SK-N-SH treated with all-trans-retinoic acid at 6 μM for 48 hours (cell line): ENCODE measurements at regions not wholly inside any gene's neighbourhood (a gene's known extent, or its start where the extent isn't known, plus 50 kb on each side); places are given as distances from the start of the nearest gene placed in this dataset.

Experiments
- ATAC-seq: fragments of 200-7000 bp; cut with Tn5 transposase; 3 replicates; pipeline ENCODE4 v1.9.1; 2020; ENCODE audit warnings: mild to moderate bottlenecking, moderate library complexity
- ARNTL ChIP-seq: fragments of 450-650 bp; formaldehyde crosslinking; IDR thresholded peaks from 2 replicates; pipeline ENCODE4 v1.5.0; 2020; ENCODE audit warnings: low read depth, mild to moderate bottlenecking, moderate library complexity, borderline replicate concordance
- BACH2 ChIP-seq: fragments of 250-450 bp; sonication (Bioruptor Pico); IDR thresholded peaks from 2 replicates; pipeline ENCODE4 v1.9.0; 2021; ENCODE audit warnings: mild to moderate bottlenecking, borderline replicate concordance
- CSDC2 ChIP-seq: fragments of 250-450 bp; sonication (Bioruptor Pico); IDR thresholded peaks from 2 replicates; pipeline ENCODE4 v1.5.0; 2020; ENCODE audit warnings: mild to moderate bottlenecking, moderate library complexity
- CSRNP3 ChIP-seq: fragments of 250-450 bp; sonication (Bioruptor Pico); IDR thresholded peaks from 2 replicates; pipeline ENCODE4 v1.5.1; 2021; ENCODE audit warnings: mild to moderate bottlenecking, moderate library complexity
- GLIS3 ChIP-seq: fragments of 250-450 bp; sonication (Bioruptor Pico); IDR thresholded peaks from 2 replicates; pipeline ENCODE4 v1.5.0; 2020; ENCODE audit warnings: mild to moderate bottlenecking, moderate library complexity
- ISL1 ChIP-seq: fragments of 250-450 bp; sonication (Bioruptor Pico); IDR thresholded peaks from 2 replicates; pipeline ENCODE4 v2.1.2; 2022; ENCODE audit warnings: mild to moderate bottlenecking, moderate library complexity
- OSR1 ChIP-seq: fragments of 250-450 bp; sonication (Bioruptor Pico); IDR thresholded peaks from 2 replicates; pipeline ENCODE4 v1.8.0; 2022; ENCODE audit warnings: moderate library complexity, mild to moderate bottlenecking, inconsistent platforms
- PPARA ChIP-seq: fragments of 250-450 bp; sonication (Bioruptor Pico); IDR thresholded peaks from 2 replicates; pipeline ENCODE4 v1.5.0; 2020; ENCODE audit warnings: mild to moderate bottlenecking, borderline replicate concordance
- SNAI2 ChIP-seq: fragments of 250-450 bp; sonication (Bioruptor Pico); IDR thresholded peaks from 2 replicates; pipeline ENCODE4 v1.5.0; 2020; ENCODE audit warnings: mild to moderate bottlenecking, moderate library complexity
- ZC3H10 ChIP-seq: fragments of 250-450 bp; sonication (Bioruptor Pico); IDR thresholded peaks from 2 replicates; pipeline ENCODE4 v1.5.1; 2021; ENCODE audit warnings: mild to moderate bottlenecking, moderate library complexity
- ZFP3 ChIP-seq: fragments of 250-450 bp; sonication (Bioruptor Pico); IDR thresholded peaks from 2 replicates; pipeline ENCODE4 v1.5.0; 2020; ENCODE audit warnings: mild to moderate bottlenecking, moderate library complexity
- ZFP30 ChIP-seq: fragments of 450-650 bp; formaldehyde crosslinking; IDR thresholded peaks from 2 replicates; pipeline ENCODE4 v1.5.0; 2022; ENCODE audit warnings: mild to moderate bottlenecking, moderate library complexity
- ZNF70 ChIP-seq: fragments of 450-650 bp; formaldehyde crosslinking; IDR thresholded peaks from 2 replicates; pipeline ENCODE4 v1.5.0; 2020; ENCODE audit warnings: mild to moderate bottlenecking, moderate library complexity
- ZNF8 ChIP-seq: fragments of 450-650 bp; formaldehyde crosslinking; IDR thresholded peaks from 2 replicates; pipeline ENCODE4 v1.5.0; 2020; ENCODE audit warnings: mild to moderate bottlenecking, moderate library complexity
- TF ChIP-seq, protein P1 (sequence below): fragments of 250-450 bp; sonication (Bioruptor Pico); IDR thresholded peaks from 2 replicates; pipeline ENCODE4 v1.5.0; 2020; ENCODE audit warnings: mild to moderate bottlenecking, moderate library complexity
- TF ChIP-seq, protein P2 (sequence below): fragments of 250-450 bp; sonication (Bioruptor Pico); IDR thresholded peaks from 2 replicates; pipeline ENCODE4 v1.8.0; 2020; ENCODE audit warnings: mild to moderate bottlenecking, moderate library complexity, borderline replicate concordance
- TF ChIP-seq, protein P3 (sequence below): fragments of 250-450 bp; sonication (Bioruptor Pico); IDR thresholded peaks from 2 replicates; pipeline ENCODE4 v1.5.1; 2020; ENCODE audit warnings: low read depth, mild to moderate bottlenecking, moderate library complexity

- TF ChIP-seq CSRNP3 (CRISPR knock-in tag) (no peak), SNAI2 (CRISPR knock-in tag) (no peak), ZFP30 (CRISPR knock-in tag) (no peak)
- TF ChIP-seq, protein P1, sequence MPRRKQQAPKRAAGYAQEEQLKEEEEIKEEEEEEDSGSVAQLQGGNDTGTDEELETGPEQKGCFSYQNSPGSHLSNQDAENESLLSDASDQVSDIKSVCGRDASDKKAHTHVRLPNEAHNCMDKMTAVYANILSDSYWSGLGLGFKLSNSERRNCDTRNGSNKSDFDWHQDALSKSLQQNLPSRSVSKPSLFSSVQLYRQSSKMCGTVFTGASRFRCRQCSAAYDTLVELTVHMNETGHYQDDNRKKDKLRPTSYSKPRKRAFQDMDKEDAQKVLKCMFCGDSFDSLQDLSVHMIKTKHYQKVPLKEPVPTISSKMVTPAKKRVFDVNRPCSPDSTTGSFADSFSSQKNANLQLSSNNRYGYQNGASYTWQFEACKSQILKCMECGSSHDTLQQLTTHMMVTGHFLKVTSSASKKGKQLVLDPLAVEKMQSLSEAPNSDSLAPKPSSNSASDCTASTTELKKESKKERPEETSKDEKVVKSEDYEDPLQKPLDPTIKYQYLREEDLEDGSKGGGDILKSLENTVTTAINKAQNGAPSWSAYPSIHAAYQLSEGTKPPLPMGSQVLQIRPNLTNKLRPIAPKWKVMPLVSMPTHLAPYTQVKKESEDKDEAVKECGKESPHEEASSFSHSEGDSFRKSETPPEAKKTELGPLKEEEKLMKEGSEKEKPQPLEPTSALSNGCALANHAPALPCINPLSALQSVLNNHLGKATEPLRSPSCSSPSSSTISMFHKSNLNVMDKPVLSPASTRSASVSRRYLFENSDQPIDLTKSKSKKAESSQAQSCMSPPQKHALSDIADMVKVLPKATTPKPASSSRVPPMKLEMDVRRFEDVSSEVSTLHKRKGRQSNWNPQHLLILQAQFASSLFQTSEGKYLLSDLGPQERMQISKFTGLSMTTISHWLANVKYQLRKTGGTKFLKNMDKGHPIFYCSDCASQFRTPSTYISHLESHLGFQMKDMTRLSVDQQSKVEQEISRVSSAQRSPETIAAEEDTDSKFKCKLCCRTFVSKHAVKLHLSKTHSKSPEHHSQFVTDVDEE (CRISPR knock-in tag): no peak
- TF ChIP-seq, all 23 proteins: peak for 0
These were observed 133.3 kb upstream of the SMARCA2 start (continued) for GRCh38 chr9:1881708-1882295.

DNA sequence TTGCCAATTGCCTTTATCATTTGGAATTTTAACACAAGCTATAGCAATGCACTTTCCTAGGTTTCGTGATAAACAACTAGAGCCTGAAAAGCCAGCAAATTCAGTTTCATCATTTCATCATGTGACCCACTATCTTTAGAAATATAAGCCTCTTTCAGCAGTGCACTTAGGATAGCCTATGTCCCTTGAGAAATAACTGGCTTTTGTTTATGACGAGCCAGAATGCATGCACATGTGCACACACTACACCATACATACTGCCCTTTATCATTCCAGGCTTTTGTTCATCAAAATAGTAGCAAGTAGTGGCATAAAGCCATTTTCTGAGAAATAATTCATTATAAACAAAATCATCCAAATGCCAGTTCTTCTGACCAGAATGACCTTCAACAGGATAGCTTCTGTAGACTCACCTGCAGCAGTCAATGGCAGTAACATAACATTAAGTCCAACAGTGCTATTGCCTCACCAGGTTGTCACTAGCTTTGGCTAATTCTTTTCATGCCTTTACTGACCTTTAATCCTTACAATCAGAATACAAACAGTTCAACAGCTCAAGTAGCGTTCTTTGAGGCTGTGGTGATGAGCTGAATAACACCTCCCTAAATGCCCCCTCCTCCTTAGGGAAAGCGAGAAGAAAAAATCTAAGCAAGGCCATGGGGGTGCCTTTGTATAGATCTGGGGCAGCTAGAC is 132.3 kb upstream of the SMARCA2 start:
- ATAC-seq: no peak
- TF ChIP-seq CSRNP3 (CRISPR knock-in tag): no peak
- no peak for TF ChIP-seq BACH2 (CRISPR knock-in tag)
- TF ChIP-seq, protein P1 (CRISPR knock-in tag): no peak
- TF ChIP-seq ZFP3 (CRISPR knock-in tag): no peak
- no peak for TF ChIP-seq ISL1 (CRISPR knock-in tag)
- no peak for TF ChIP-seq PPARA (CRISPR knock-in tag)
- TF ChIP-seq SNAI2 (CRISPR knock-in tag): no peak
- TF ChIP-seq ZNF8 (CRISPR knock-in tag): no peak
- TF ChIP-seq GLIS3 (CRISPR knock-in tag): no peak
- TF ChIP-seq ZC3H10 (CRISPR knock-in tag): no peak
- TF ChIP-seq OSR1 (CRISPR knock-in tag): no peak

DNA sequence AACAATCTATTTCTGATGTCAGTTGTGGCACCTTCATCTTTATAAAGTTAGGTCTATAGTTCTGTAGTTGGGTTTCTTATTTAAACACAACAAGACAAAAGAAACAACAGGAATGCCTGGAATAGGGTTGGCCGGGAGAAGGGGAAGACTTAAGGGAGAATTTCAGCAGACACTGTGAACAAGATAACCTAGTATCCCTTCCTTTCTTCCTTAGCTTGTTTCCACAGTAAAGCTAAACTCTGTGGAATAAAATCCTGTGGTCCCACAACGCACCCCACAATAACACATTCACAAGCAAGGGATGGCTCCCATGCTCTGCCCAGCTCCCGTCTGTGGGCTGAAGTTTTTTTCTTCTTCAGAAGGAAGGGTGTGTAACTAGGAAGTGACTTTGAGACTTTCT is 124.9 kb upstream of the SMARCA2 start:
- no peak for ATAC-seq
- TF ChIP-seq, protein P2, sequence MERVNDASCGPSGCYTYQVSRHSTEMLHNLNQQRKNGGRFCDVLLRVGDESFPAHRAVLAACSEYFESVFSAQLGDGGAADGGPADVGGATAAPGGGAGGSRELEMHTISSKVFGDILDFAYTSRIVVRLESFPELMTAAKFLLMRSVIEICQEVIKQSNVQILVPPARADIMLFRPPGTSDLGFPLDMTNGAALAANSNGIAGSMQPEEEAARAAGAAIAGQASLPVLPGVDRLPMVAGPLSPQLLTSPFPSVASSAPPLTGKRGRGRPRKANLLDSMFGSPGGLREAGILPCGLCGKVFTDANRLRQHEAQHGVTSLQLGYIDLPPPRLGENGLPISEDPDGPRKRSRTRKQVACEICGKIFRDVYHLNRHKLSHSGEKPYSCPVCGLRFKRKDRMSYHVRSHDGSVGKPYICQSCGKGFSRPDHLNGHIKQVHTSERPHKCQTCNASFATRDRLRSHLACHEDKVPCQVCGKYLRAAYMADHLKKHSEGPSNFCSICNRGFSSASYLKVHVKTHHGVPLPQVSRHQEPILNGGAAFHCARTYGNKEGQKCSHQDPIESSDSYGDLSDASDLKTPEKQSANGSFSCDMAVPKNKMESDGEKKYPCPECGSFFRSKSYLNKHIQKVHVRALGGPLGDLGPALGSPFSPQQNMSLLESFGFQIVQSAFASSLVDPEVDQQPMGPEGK (CRISPR knock-in tag): no peak
- no peak for TF ChIP-seq ZNF70 (CRISPR knock-in tag)
- TF ChIP-seq ZFP3 (CRISPR knock-in tag): no peak
- TF ChIP-seq, protein P3, sequence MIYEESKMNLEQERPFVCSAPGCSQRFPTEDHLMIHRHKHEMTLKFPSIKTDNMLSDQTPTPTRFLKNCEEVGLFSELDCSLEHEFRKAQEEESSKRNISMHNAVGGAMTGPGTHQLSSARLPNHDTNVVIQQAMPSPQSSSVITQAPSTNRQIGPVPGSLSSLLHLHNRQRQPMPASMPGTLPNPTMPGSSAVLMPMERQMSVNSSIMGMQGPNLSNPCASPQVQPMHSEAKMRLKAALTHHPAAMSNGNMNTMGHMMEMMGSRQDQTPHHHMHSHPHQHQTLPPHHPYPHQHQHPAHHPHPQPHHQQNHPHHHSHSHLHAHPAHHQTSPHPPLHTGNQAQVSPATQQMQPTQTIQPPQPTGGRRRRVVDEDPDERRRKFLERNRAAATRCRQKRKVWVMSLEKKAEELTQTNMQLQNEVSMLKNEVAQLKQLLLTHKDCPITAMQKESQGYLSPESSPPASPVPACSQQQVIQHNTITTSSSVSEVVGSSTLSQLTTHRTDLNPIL (CRISPR knock-in tag): no peak
- TF ChIP-seq ZNF8 (CRISPR knock-in tag): no peak
- TF ChIP-seq OSR1 (CRISPR knock-in tag): no peak
- no peak for TF ChIP-seq CSDC2 (CRISPR knock-in tag)
- no peak for TF ChIP-seq ARNTL
